T-helper 1 cell treated with Interleukin-12 subunit alpha and Interleukin-12 subunit beta and Interleukin-4 antibody, amounts not matched to agents 30 ng/mL and 1 ng/mL, for 36 hours (primary cell): ENCODE measurements at regions not wholly inside any gene's neighbourhood (a gene's known extent, or its start where the extent isn't known, plus 50 kb on each side); places are given as distances from the start of the nearest gene placed in this dataset.

ENCODE experiments used
- intact Hi-C: fragments of 100-400 bp; cut with micrococcal nuclease; formaldehyde crosslinking; loops from one replicate; pipeline ENCODE4 v1.15.1; 2024

DNA sequence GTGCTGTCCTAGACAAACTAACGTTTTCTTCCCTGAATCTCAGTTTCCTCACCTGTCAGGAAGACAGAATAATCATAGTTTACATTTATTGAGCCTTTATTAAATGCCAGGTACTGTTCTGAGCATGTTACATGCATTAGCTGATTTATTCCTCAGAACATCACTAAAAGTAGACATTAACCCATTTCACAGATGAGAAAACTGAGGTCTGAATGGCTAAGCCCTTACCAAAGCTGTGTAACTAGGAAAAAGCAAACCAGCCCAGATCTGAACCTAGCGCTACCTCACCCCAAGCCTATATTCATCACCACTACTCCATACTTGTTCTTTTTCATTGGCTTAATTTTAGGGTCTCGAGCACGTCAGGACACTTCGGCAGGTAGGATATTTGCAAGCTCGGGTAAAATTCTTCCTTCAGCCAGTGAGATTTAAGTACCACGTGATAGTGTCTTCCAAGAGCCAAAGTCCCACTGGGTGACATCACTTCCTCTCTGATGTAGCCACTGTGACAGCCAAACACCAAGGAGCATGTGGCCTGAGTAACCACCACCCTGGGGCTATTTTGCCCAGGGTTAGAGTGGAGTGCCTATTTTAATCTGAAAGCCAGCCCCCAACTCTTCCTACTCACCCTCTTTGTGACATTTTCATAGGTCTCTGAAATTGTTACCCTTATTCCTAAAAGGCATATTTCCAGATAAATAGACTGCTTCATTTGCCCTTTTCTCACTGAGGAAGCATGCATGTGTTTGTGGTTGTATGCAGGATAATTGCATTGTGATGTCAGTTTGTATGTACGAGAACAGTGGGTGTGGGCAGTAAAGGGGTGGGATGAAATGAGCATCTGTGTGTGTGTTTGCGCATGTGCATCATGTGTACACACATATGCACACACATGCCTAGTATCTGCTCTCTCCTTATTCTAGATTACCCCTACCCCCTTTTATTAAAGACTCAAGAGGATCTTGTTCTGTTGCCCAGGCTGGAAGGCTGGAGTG lies 62.2 kb upstream of the WSCD2 start:
- intact Hi-C loops: no loop called here

DNA sequence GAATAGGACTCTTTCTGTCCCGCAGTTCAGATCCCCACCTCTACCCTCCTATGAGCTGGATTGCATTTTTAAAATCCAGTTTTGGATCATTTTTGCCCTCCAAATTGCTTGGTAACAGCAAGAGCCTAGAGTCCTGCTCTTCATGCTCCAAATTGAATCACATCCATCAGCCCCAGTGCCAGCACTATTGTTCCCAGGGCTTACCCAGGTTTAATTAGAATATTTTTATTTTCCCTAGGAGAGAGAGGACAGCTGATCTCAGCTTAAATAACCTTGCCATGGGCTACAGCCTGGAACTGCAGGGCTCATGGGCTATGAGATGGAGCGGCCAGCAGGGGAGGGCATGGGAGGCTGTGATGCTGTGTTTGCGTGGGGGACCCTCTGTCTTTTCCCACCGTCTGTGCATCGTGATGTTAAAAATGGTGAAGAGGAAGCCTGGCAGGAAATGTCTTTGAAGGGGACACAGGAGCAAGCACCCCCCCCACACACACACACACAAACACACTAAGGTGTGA lies 59.4 kb upstream of the WSCD2 start:
- intact Hi-C loops: no loop called here

DNA sequence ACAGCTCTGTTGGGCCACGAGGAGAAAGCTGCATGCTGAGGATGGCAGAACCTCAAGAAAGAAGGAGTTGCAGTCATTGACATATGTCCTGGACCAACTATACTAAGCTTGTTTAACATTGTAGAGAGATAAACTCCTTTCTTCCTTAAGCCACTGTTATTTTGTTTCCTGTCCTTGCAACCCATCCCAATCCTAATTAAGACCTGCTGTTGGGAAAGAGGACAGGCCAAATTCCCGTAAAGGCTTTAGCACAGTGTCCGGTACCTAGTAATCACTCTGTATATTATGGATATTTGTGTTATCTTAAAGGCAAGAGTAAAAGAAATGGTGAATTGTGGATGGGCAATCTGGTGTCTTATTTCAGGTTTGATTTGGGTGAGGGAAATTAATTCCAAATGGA lies 53.5 kb upstream of the WSCD2 start:
- intact Hi-C loops: no loop called here

DNA sequence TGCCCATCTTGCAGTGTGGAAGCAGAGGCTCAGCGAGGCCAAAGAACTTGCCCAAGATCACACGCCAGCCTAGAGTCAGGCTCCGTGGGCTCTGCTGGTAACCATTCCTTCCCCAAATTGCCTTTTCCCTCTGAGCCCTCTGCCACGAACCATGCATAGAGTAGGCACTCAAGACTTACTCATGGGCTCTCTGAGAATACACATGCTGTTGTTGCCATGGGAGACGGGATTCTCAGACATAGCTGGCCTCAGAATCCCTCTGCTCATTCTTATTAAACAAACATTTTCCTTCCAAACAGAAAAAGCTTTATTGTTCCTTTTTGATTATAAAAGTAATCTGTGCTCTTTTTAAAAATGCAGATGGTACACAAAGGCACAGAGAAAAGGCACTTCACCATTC lies 52.5 kb upstream of the WSCD2 start:
- intact Hi-C loops: no loop called here

DNA sequence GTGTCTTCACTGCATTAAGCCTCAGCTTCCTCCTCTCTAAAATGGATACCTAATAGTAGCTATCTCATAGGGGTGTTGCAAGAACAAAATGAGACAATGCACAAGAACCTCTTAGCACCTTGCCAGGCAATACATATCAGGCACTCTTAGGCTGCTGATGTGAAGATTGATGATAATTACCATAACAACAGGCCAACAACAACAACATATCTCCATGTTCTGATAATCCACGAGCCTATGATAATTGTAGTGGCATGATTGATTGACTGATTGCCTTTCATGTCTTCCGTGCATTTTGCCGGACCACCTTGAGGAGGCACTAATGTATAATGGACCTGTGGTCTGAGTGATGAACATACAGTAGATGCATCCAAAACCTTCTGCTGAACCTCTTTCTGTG lies 50.7 kb upstream of the WSCD2 start:
- intact Hi-C loops: no loop called here
